ENCODE measurements at regions not wholly inside any gene's neighbourhood (a gene's known extent, or its start where the extent isn't known, plus 50 kb on each side); places are given as distances from the start of the nearest gene placed in this dataset.

DNA sequence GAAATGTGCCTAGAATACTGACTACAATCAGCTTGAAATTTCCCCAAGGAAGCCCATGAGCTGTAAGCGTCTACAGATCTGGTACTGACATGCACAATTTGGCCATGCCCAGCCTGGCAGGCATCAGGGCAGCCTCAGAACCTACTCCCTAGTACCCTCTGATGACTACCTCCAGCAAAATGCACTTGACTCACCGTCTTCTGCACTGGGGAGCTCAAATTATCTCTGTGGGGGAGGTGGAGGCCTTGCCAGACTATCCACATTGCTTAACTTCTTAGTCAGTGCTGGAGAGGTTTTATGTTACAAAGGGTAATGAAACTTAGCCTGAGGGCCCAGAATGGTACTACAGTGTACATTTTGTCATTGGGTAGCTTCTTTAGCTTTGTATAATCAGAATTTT lies 126.0 kb upstream of the ADGRF1 start:
- TF ChIP-seq, protein P1, sequence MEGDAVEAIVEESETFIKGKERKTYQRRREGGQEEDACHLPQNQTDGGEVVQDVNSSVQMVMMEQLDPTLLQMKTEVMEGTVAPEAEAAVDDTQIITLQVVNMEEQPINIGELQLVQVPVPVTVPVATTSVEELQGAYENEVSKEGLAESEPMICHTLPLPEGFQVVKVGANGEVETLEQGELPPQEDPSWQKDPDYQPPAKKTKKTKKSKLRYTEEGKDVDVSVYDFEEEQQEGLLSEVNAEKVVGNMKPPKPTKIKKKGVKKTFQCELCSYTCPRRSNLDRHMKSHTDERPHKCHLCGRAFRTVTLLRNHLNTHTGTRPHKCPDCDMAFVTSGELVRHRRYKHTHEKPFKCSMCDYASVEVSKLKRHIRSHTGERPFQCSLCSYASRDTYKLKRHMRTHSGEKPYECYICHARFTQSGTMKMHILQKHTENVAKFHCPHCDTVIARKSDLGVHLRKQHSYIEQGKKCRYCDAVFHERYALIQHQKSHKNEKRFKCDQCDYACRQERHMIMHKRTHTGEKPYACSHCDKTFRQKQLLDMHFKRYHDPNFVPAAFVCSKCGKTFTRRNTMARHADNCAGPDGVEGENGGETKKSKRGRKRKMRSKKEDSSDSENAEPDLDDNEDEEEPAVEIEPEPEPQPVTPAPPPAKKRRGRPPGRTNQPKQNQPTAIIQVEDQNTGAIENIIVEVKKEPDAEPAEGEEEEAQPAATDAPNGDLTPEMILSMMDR (IDR thresholded peaks at IDR 0.05), result no peak
- TF ChIP-seq POLR2A (IDR thresholded peaks at IDR 0.05), result no peak
